ENCODE measurements at regions not wholly inside any gene's neighbourhood (a gene's known extent, or its start where the extent isn't known, plus 50 kb on each side); places are given as distances from the start of the nearest gene placed in this dataset.

DNA sequence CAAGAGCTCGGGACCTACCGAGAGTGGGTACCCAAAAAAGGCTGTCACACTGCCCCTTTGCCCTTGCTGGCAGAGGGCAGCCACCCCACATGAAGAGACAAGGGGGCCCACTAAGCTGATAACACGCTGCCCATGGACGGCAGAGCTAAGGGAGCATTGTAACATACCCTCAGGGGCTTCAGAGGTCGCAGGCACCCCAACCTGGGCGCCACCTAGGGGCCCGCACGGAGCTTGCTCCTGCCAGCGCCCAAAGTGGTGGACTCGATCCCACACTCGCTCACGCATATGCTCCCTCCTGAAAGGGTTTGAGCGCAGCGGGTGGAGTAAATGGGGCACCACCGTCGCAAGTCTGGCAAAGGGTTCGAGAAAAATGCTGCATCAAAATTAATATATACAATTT is 975.4 kb downstream of the ZPLD1 start:
- ATAC-seq (ENCODE audit: insufficient read depth, low FRiP score), result no peak
- no peak for DNase-seq
- H3K4me3 ChIP-seq, result no peak overlapping the region
- no peaks in the 10 kb centered on the region for H3K36me3 ChIP-seq (ENCODE audit: control insufficient read depth in 4 of 4, insufficient read depth in 4 of 4, low read length in 4 of 4)
- WGBS, 2 donors, result 75 to 77% methylated on average over 17 of the region's 17 CpGs
- H3K4me1 ChIP-seq (ENCODE audit: control insufficient read depth in 5 of 5, insufficient read depth in 5 of 5, low read length in 5 of 5), result no peaks in the 10 kb centered on the region
- TF ChIP-seq, protein P1, sequence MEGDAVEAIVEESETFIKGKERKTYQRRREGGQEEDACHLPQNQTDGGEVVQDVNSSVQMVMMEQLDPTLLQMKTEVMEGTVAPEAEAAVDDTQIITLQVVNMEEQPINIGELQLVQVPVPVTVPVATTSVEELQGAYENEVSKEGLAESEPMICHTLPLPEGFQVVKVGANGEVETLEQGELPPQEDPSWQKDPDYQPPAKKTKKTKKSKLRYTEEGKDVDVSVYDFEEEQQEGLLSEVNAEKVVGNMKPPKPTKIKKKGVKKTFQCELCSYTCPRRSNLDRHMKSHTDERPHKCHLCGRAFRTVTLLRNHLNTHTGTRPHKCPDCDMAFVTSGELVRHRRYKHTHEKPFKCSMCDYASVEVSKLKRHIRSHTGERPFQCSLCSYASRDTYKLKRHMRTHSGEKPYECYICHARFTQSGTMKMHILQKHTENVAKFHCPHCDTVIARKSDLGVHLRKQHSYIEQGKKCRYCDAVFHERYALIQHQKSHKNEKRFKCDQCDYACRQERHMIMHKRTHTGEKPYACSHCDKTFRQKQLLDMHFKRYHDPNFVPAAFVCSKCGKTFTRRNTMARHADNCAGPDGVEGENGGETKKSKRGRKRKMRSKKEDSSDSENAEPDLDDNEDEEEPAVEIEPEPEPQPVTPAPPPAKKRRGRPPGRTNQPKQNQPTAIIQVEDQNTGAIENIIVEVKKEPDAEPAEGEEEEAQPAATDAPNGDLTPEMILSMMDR (IDR thresholded peaks at IDR 0.05; ENCODE audit: control extremely low read depth, extremely low read depth), result no peak
- H3K9ac ChIP-seq (ENCODE audit: insufficient read depth in 1 of 2, low read length in 2 of 2), result no peak overlapping the region
- H3K27me3 ChIP-seq (ENCODE audit: control insufficient read depth in 3 of 3, insufficient read depth in 3 of 3, low read length in 2 of 3), result no peaks in the 10 kb centered on the region
- peaks cover 0 to 3% (median 1%) of the 10 kb centered on the region in 4 donors for H3K9me3 ChIP-seq (ENCODE audit: control insufficient read depth in 4 of 4, insufficient read depth in 3 of 4, low read length in 3 of 4)
- H3K27ac ChIP-seq (ENCODE audit: low read depth in 1 of 2, low read length in 1 of 2), result no peak overlapping the region

DNA sequence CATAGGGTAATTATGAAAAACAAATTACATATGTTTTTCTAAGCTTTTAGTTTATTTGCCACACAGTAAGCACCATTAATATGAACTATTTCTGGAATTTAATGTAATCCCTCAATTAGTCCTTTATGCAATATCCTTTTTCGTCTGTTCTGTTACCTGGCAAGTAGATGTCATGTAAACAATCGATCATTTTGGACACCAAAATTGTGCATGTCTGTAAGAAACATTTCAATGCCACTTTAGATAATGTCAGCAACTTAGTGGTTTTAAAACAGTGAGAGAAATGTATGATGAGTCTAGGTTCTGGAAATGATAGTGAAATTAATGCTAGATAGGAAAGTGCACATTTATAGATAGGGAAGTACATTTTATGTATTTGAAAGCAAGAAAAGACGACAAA is 986.6 kb downstream of the ZPLD1 start:
- no peak overlapping the region for H3K27ac ChIP-seq (ENCODE audit: low read depth in 1 of 2, low read length in 1 of 2)
- no peaks in the 10 kb centered on the region for H3K9me3 ChIP-seq (ENCODE audit: control insufficient read depth in 4 of 4, insufficient read depth in 3 of 4, low read length in 3 of 4)
- H3K36me3 ChIP-seq (ENCODE audit: control insufficient read depth in 4 of 4, insufficient read depth in 4 of 4, low read length in 4 of 4), result no peaks in the 10 kb centered on the region
- no peak for ATAC-seq (ENCODE audit: insufficient read depth, low FRiP score)
- no peak overlapping the region for H3K4me3 ChIP-seq
- no peak for DNase-seq
- WGBS, 2 donors, result 77 to 82% methylated on average over 3 of the region's 3 CpGs
- H3K4me1 ChIP-seq (ENCODE audit: control insufficient read depth in 5 of 5, insufficient read depth in 5 of 5, low read length in 5 of 5), result no peaks in the 10 kb centered on the region
- TF ChIP-seq, protein P1 (IDR thresholded peaks at IDR 0.05; ENCODE audit: control extremely low read depth, extremely low read depth), result no peak
- H3K27me3 ChIP-seq (ENCODE audit: control insufficient read depth in 3 of 3, insufficient read depth in 3 of 3, low read length in 2 of 3), result no peaks in the 10 kb centered on the region
- H3K9ac ChIP-seq (ENCODE audit: insufficient read depth in 1 of 2, low read length in 2 of 2), result no peak overlapping the region

DNA sequence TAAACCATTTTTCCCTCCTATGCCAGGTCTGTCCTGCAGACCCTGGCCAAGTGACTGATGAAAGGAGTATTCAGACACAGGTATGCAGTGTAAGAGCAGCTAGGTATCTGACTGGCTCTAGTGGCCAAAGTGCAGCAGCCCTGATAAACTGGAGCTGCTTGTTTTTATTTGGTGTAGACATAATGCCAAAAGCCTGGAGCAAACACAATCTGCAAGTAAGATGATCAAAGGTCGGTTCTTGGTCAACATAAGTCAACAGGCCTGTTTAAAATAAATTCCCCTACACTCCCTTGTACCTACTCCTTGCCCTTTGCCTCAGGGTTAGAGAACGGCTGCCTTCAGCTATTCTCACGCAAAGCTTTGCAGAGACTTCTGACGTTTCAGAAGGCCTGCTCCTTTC is 1003.1 kb downstream of the ZPLD1 start:
- no peak for ATAC-seq (ENCODE audit: insufficient read depth, low FRiP score)

More for the DNA sequence above, 1003.1 kb downstream of the ZPLD1 start:
- no peaks in the 10 kb centered on the region for H3K36me3 ChIP-seq (ENCODE audit: control insufficient read depth in 4 of 4, insufficient read depth in 4 of 4, low read length in 4 of 4)
- no peaks in the 10 kb centered on the region for H3K27me3 ChIP-seq (ENCODE audit: control insufficient read depth in 3 of 3, insufficient read depth in 3 of 3, low read length in 2 of 3)
- no peak overlapping the region for H3K27ac ChIP-seq (ENCODE audit: low read depth in 1 of 2, low read length in 1 of 2)
- peaks cover 0 to 5% (median 1%) of the 10 kb centered on the region in 4 donors for H3K9me3 ChIP-seq (ENCODE audit: control insufficient read depth in 4 of 4, insufficient read depth in 3 of 4, low read length in 3 of 4)
- no peak overlapping the region for H3K9ac ChIP-seq (ENCODE audit: insufficient read depth in 1 of 2, low read length in 2 of 2)
- H3K4me3 ChIP-seq, result no peak overlapping the region
- TF ChIP-seq, protein P1 (IDR thresholded peaks at IDR 0.05; ENCODE audit: control extremely low read depth, extremely low read depth), result no peak
- DNase-seq, result no peak
- H3K4me1 ChIP-seq (ENCODE audit: control insufficient read depth in 5 of 5, insufficient read depth in 5 of 5, low read length in 5 of 5), result no peaks in the 10 kb centered on the region
- 82 to 84% methylated on average over 4 of the region's 4 CpGs for WGBS, 2 donors

Measured in lung (tissue), 11 donors.